IMR-90 (cell line): ENCODE measurements at regions not wholly inside any gene's neighbourhood (a gene's known extent, or its start where the extent isn't known, plus 50 kb on each side); places are given as distances from the start of the nearest gene placed in this dataset.
A peak's percentile ranks its signal among the peaks of the same experiment; 100 is the strongest.

Experiments
- ATAC-seq: fragments of 200-7000 bp; cut with Tn5 transposase; 2 replicates; pipeline ENCODE4 v1.9.1; 2020; ENCODE audit warnings: low read depth, mild to moderate bottlenecking, moderate library complexity
- BruUV-seq: library from RNA; stranded (reverse); fragments of 400-500 nt; replicated peaks from 2 replicates; lab custom pipeline; 2021; lab: Mats Ljungman, UMichigan
- CTCF ChIA-PET: fragments of 300-600 bp; formaldehyde crosslinking; extraction: SDS; loops from one replicate; lab custom pipeline; 2021; ENCODE audit warnings: antibody characterized with exemption; lab: Yijun Ruan, JAX
- POLR2A ChIA-PET: fragments of 300-600 bp; sonication (Branson Sonifier 250); formaldehyde crosslinking; loops from one replicate; lab custom pipeline; 2022; ENCODE audit warnings: antibody characterized with exemption; ENCODE audit not compliant: unreplicated experiment; lab: Charles Lee
- DNase-seq: peaks from one replicate; pipeline ENCODE4 v3.0.0; 2013
- H2AFZ ChIP-seq: replicated peaks from 2 replicates; pipeline ENCODE3; 2013; ENCODE audit warnings: low read length, mild to moderate bottlenecking; ENCODE audit not compliant: poor library complexity
- H2AK5ac ChIP-seq: 2 replicates; pipeline ENCODE4 v1.6.1; 2013; ENCODE audit warnings: low read depth, low read length, inconsistent platforms
- H2AK9ac ChIP-seq: replicated peaks from 2 replicates; pipeline ENCODE3; 2013; ENCODE audit warnings: mild to moderate bottlenecking, low read depth, low read length, moderate library complexity; ENCODE audit not compliant: poor library complexity
- H2BK120ac ChIP-seq: 2 replicates; pipeline ENCODE4 v1.6.1; 2013; ENCODE audit warnings: low read depth, low read length, inconsistent platforms
- H2BK15ac ChIP-seq: 3 replicates; pipeline ENCODE4 v1.6.1; 2013; ENCODE audit warnings: low read depth, low read length, inconsistent platforms
- H2BK20ac ChIP-seq: 2 replicates; pipeline ENCODE4 v1.6.1; 2013; ENCODE audit warnings: low read depth, mild to moderate bottlenecking, inconsistent platforms, low read length, moderate library complexity
- H2BK5ac ChIP-seq: 2 replicates; pipeline ENCODE4 v1.6.1; 2013; ENCODE audit warnings: mild to moderate bottlenecking, low read depth, low read length, inconsistent platforms; ENCODE audit not compliant: poor library complexity, severe bottlenecking
- H3K14ac ChIP-seq: replicated peaks from 2 replicates; pipeline ENCODE4 v1.6.1; 2013; ENCODE audit warnings: low read depth, low read length, inconsistent platforms
- H3K18ac ChIP-seq: 2 replicates; pipeline ENCODE4 v1.6.1; 2013; ENCODE audit warnings: low read depth, low read length, control low read depth
- H3K23ac ChIP-seq: 2 replicates; pipeline ENCODE4 v1.6.1; 2013; ENCODE audit warnings: low read depth, low read length, inconsistent platforms
- H3K27ac ChIP-seq: 2 replicates; pipeline ENCODE4 v1.5.1; 2013; ENCODE audit warnings: mild to moderate bottlenecking, control low read depth, low read length; ENCODE audit not compliant: insufficient read depth
- H3K27me3 ChIP-seq: 2 replicates; pipeline ENCODE4 v1.6.1; 2013; ENCODE audit warnings: low read length; ENCODE audit not compliant: control insufficient read depth, insufficient read depth
- H3K36me3 ChIP-seq: 2 replicates; pipeline ENCODE4 v1.6.1; 2013; ENCODE audit warnings: low read length, mixed read lengths; ENCODE audit not compliant: control insufficient read depth, insufficient read depth
- H3K4ac ChIP-seq: 2 replicates; pipeline ENCODE4 v1.6.1; 2013; ENCODE audit warnings: low read depth, low read length, inconsistent platforms
- H3K4me1 ChIP-seq: 2 replicates; pipeline ENCODE4 v1.6.1; 2013; ENCODE audit warnings: low read length, mixed read lengths; ENCODE audit not compliant: control insufficient read depth, insufficient read depth
- H3K4me2 ChIP-seq: 2 replicates; pipeline ENCODE4 v1.6.1; 2013; ENCODE audit warnings: low read depth, mild to moderate bottlenecking, control low read depth, low read length, moderate library complexity
- H3K4me3 ChIP-seq: 2 replicates; pipeline ENCODE4 v1.5.1; 2013; ENCODE audit warnings: low read depth, mild to moderate bottlenecking, control low read depth, low read length, moderate library complexity; ENCODE audit not compliant: insufficient read depth
- H3K56ac ChIP-seq: 2 replicates; pipeline ENCODE4 v1.6.1; 2013; ENCODE audit warnings: low read length, inconsistent platforms; ENCODE audit not compliant: insufficient read depth; ENCODE audit errors: extremely low read depth
- H3K79me1 ChIP-seq, 2 experiments: 2 replicates each; pipeline ENCODE4 v1.6.1; 2013; ENCODE audit warnings: low read length in 2 of 2, inconsistent platforms in 1 of 2, low read depth in 1 of 2
- H3K9ac ChIP-seq: 2 replicates; pipeline ENCODE4 v1.6.1; 2013; ENCODE audit warnings: low read depth, low read length, control low read depth
- H3K9me1 ChIP-seq: 2 replicates; pipeline ENCODE4 v1.6.1; 2013; ENCODE audit warnings: low read length, inconsistent platforms; ENCODE audit not compliant: insufficient read depth
- H3K9me3 ChIP-seq: 2 replicates; pipeline ENCODE4 v1.6.1; 2013; ENCODE audit warnings: low read length; ENCODE audit not compliant: control insufficient read depth, insufficient read depth
- H4K20me1 ChIP-seq: 2 replicates; pipeline ENCODE4 v1.6.1; 2013; ENCODE audit warnings: low read length, inconsistent platforms; ENCODE audit not compliant: insufficient read depth
- H4K5ac ChIP-seq: 2 replicates; pipeline ENCODE4 v1.6.1; 2013; ENCODE audit warnings: mild to moderate bottlenecking, low read depth, low read length, control low read depth
- H4K8ac ChIP-seq, 2 experiments: 2 replicates each; pipeline ENCODE4 v1.6.1; 2013; ENCODE audit warnings: low read depth in 2 of 2, low read length in 2 of 2, control low read depth in 1 of 2, inconsistent platforms in 1 of 2
- H4K91ac ChIP-seq: 2 replicates; pipeline ENCODE4 v1.6.1; 2013; ENCODE audit warnings: low read depth, low read length, inconsistent platforms; ENCODE audit not compliant: insufficient read depth
- MAZ ChIP-seq: IDR thresholded peaks from 2 replicates; pipeline ENCODE4 v1.6.1; 2012; ENCODE audit warnings: low read depth, mild to moderate bottlenecking, low read length, improper control_type of control experiment, moderate library complexity, borderline replicate concordance
- NFE2L2 ChIP-seq: fragments of 150-350 bp; IDR thresholded peaks from 2 replicates; pipeline ENCODE4 v1.6.1; 2016; ENCODE audit warnings: low read depth, mild to moderate bottlenecking, low read length
- RCOR1 ChIP-seq: IDR thresholded peaks from 2 replicates; pipeline ENCODE4 v1.6.1; 2012; ENCODE audit warnings: mild to moderate bottlenecking, low read length, improper control_type of control experiment; ENCODE audit not compliant: insufficient replicate concordance
- USF2 ChIP-seq: fragments of 150-350 bp; IDR thresholded peaks from 2 replicates; pipeline ENCODE4 v1.6.1; 2017; ENCODE audit warnings: mild to moderate bottlenecking, antibody characterized with exemption, low read length, low read depth
- WGBS, 2 experiments: methylation state at CpG; one replicate each; pipeline versions ENCODE4 v1.1.5 to v1.1.7; 2013; ENCODE audit warnings: missing lambda C conversion rate in 2 of 2; ENCODE audit not compliant: insufficient read length in 1 of 2; ENCODE audit errors: extremely low coverage in 2 of 2; 5-methylcytosine and 5-hydroxymethylcytosine counted together
- dilution Hi-C: fragments of 300-500 bp; cut with HindIII; formaldehyde crosslinking; loops from one replicate; pipeline ENCODE4 v1.14.3; 2018; ENCODE audit warnings: low sequenced_read_pairs; ENCODE audit not compliant: unreplicated experiment
- in situ Hi-C: fragments of 300-500 bp; cut with MboI; formaldehyde crosslinking; loops from 3 replicates; pipeline ENCODE4 v1.14.3; 2019; ENCODE audit warnings: low sequenced_read_pairs, inconsistent platforms, mixed read lengths
- intact Hi-C: fragments of 100-400 bp; cut with micrococcal nuclease; formaldehyde crosslinking; loops from 2 replicates; pipeline ENCODE4 v1.10.0; 2022

GRCh38 chr11:33646168-33646567 lies 54.5 kb downstream of the C11orf91 start:
- H3K79me1 ChIP-seq: 0 out of 4 replicates have a peak, but pooled peaks cover 0 to 3% of the 10 kb centered on the region in 2 experiments
- H3K9me1 ChIP-seq: peaks cover 20% of the 10 kb centered on the region
- H2BK15ac ChIP-seq: peak overlapping the region; percentile 63; the same call in 1 of the 3 replicates
- H3K9ac ChIP-seq: no peak overlapping the region; the same call in 1 of the 2 replicates
- peak overlapping the region; percentile 88; the same call in 1 of the 2 replicates for H2AK5ac ChIP-seq
- H4K5ac ChIP-seq: no peak overlapping the region
- no peak overlapping the region for H4K91ac ChIP-seq
- peak overlapping the region; percentile 74 for H2BK120ac ChIP-seq
- no peak overlapping the region for H2AFZ ChIP-seq
- H3K9me3 ChIP-seq: no peaks in the 10 kb centered on the region
- ChIA-PET CTCF (no interaction called here), POLR2A (no interaction called here)
- H3K23ac ChIP-seq: peak overlapping the region; percentile 66; the same call in 1 of the 2 replicates
- H3K14ac ChIP-seq: peak overlapping the region; percentile 20; the same call in 1 of the 2 replicates
- no peak overlapping the region for H3K4me2 ChIP-seq
- peaks cover 4% of the 10 kb centered on the region for H3K4me1 ChIP-seq
- no peak overlapping the region for H2BK5ac ChIP-seq
- intact Hi-C loops: no loop called here
- H4K20me1 ChIP-seq: no peaks in the 10 kb centered on the region; the same call in 1 of the 2 replicates
- H3K18ac ChIP-seq: no peak overlapping the region
- no peak overlapping the region for H3K27ac ChIP-seq
- H3K36me3 ChIP-seq: no peaks in the 10 kb centered on the region
- dilution Hi-C loops: no loop called here
- WGBS, 2 experiments: 90% methylated on average over 2 of the region's 4 CpGs; no CpG with 5 or more reads in 1 of the 2 experiments
- H2BK20ac ChIP-seq: peak overlapping the region; percentile 71; the same call in 1 of the 2 replicates
- H3K4ac ChIP-seq: peak overlapping the region; percentile 75
- in situ Hi-C loops: no loop called here
- ATAC-seq (no peak), DNase-seq (no peak)
- peak overlapping the region in 1 of 2 experiments; percentile 39; a peak in 1 of 4 replicates for H4K8ac ChIP-seq
- H2AK9ac ChIP-seq: no peak overlapping the region
- H3K56ac ChIP-seq: no peak overlapping the region
- H3K4me3 ChIP-seq: no peak overlapping the region
- TF ChIP-seq MAZ (no peak), NFE2L2 (no peak), USF2 (no peak), RCOR1 (no peak)
- H3K27me3 ChIP-seq: no peaks in the 10 kb centered on the region
- no TSS peak for BruUV-seq
